H1 (cell line): ENCODE measurements at regions not wholly inside any gene's neighbourhood (a gene's known extent, or its start where the extent isn't known, plus 50 kb on each side); places are given as distances from the start of the nearest gene placed in this dataset.
"Not testable (repeated sequence)": the region's sequence is repeated elsewhere in the genome, so short reads cannot be mapped to it uniquely, and the experiment has no call there.

ENCODE experiments used
- CTCF ChIA-PET: fragments of 300-600 bp; sonication (Branson Sonifier 250); formaldehyde crosslinking; loops from one replicate; lab custom pipeline; 2021; ENCODE audit not compliant: partially characterized antibody; lab: Charles Lee
- POLR2A ChIA-PET: fragments of 300-600 bp; sonication (Branson Sonifier 250); formaldehyde crosslinking; loops from one replicate; lab custom pipeline; 2021; ENCODE audit warnings: inconsistent platforms; ENCODE audit not compliant: partially characterized antibody; lab: Charles Lee
- DNase-seq, 2 experiments: peaks; one replicate each; pipeline versions ENCODE4 v3.0.0 to v3.0.0-alpha.2; 2010 to 2022; ENCODE audit warnings: low spot score in 2 of 2, low read depth in 1 of 2, mixed read lengths in 1 of 2
- FAIRE-seq: peaks from 2 replicates; lab custom pipeline; 2011; peaks lifted over from hg19 to GRCh38; lab: Jason Lieb, UNC
- H2AFZ ChIP-seq: 2 replicates; pipeline ENCODE4 v1.8.1; 2012; ENCODE audit warnings: low read length, inconsistent platforms
- H2AK5ac ChIP-seq: 2 replicates; pipeline ENCODE4 v1.6.1; 2013; ENCODE audit warnings: low read depth, low read length
- H2BK120ac ChIP-seq: replicated peaks from 2 replicates; pipeline ENCODE3; 2013; ENCODE audit warnings: low read depth, low read length, inconsistent platforms
- H2BK12ac ChIP-seq: 2 replicates; pipeline ENCODE4 v1.6.1; 2013; ENCODE audit warnings: low read depth, low read length
- H2BK15ac ChIP-seq: 2 replicates; pipeline ENCODE4 v1.6.1; 2013; ENCODE audit warnings: low read length
- H2BK20ac ChIP-seq: 2 replicates; pipeline ENCODE4 v1.6.1; 2013; ENCODE audit warnings: low read length
- H2BK5ac ChIP-seq: 2 replicates; pipeline ENCODE4 v1.6.1; 2013; ENCODE audit warnings: low read depth, low read length
- H3K14ac ChIP-seq: 2 replicates; pipeline ENCODE4 v1.6.1; 2013; ENCODE audit warnings: inconsistent platforms; ENCODE audit not compliant: insufficient read length
- H3K18ac ChIP-seq: 2 replicates; pipeline ENCODE4 v1.6.1; 2013; ENCODE audit warnings: low read length; ENCODE audit errors: extremely low read depth
- H3K23ac ChIP-seq: 2 replicates; pipeline ENCODE4 v1.6.1; 2013; ENCODE audit warnings: inconsistent platforms; ENCODE audit not compliant: insufficient read length
- H3K23me2 ChIP-seq: 2 replicates; pipeline ENCODE4 v1.6.1; 2013; ENCODE audit warnings: low read depth, low read length
- H3K27ac ChIP-seq: 2 replicates; pipeline ENCODE4 v1.6.1; 2011; ENCODE audit warnings: low read depth, low read length, inconsistent platforms
- H3K27me3 ChIP-seq, 4 experiments: replicated peaks in 1 of 4; 1 replicate in 1 of 4; 2 replicates in 3 of 4; pipeline versions ENCODE4 v1.6.1 to v1.8.1; 2011 to 2013; ENCODE audit warnings: low read length in 3 of 4, mild to moderate bottlenecking in 3 of 4, inconsistent platforms in 2 of 4, mixed read lengths in 2 of 4, moderate library complexity in 1 of 4; ENCODE audit not compliant: control insufficient read depth in 3 of 4, insufficient read depth in 3 of 4; ENCODE audit errors: extremely low read depth in 1 of 4
- H3K36me3 ChIP-seq, 4 experiments: 2 replicates each; pipeline versions ENCODE4 v1.6.1 to v1.8.1; 2011 to 2013; ENCODE audit warnings: mild to moderate bottlenecking in 4 of 4, low read length in 3 of 4, moderate library complexity in 2 of 4, control low read depth in 1 of 4, inconsistent platforms in 1 of 4; ENCODE audit not compliant: insufficient read depth in 4 of 4, control insufficient read depth in 2 of 4
- H3K4ac ChIP-seq: replicated peaks from 2 replicates; pipeline ENCODE3; 2013; ENCODE audit warnings: low read length, low read depth, mixed read lengths, inconsistent platforms; ENCODE audit not compliant: insufficient read length
- H3K4me1 ChIP-seq, 4 experiments: replicated peaks in 1 of 4; 1 replicate in 1 of 4; 2 replicates in 3 of 4; pipeline versions ENCODE4 v1.6.1 to v1.8.1; 2011 to 2013; ENCODE audit warnings: low read length in 3 of 4, inconsistent platforms in 2 of 4, mixed read lengths in 1 of 4; ENCODE audit not compliant: insufficient read depth in 4 of 4, control insufficient read depth in 3 of 4
- H3K4me2 ChIP-seq, 2 experiments: 2 replicates each; pipeline versions ENCODE4 v1.6.1 to v1.8.1; 2011 to 2013; ENCODE audit warnings: low read depth in 2 of 2, low read length in 2 of 2, control low read depth in 1 of 2, inconsistent platforms in 1 of 2, mild to moderate bottlenecking in 1 of 2; ENCODE audit not compliant: insufficient read depth in 1 of 2
- H3K4me3 ChIP-seq, 4 experiments: fragments of 200-600, 300-600 bp in 1 of 4; sonication (generic), shearing (Covaris generic), sonication (Bioruptor Twin) in 1 of 4; 2 replicates each; pipeline versions ENCODE4 v1.5.1 to v1.8.1; 2011 to 2016; ENCODE audit warnings: low read length in 4 of 4, low read depth in 3 of 4, control low read depth in 2 of 4, inconsistent platforms in 2 of 4, mild to moderate bottlenecking in 2 of 4, mixed read lengths in 1 of 4, moderate library complexity in 1 of 4; ENCODE audit not compliant: insufficient read depth in 2 of 4; ENCODE audit errors: extremely low read depth in 1 of 4
- H3K56ac ChIP-seq: replicated peaks from 2 replicates; pipeline ENCODE3; 2013; ENCODE audit warnings: low read depth, mild to moderate bottlenecking, mixed read lengths, low read length, inconsistent platforms; ENCODE audit not compliant: insufficient read length
- H3K79me1 ChIP-seq: 2 replicates; pipeline ENCODE4 v1.6.1; 2013; ENCODE audit warnings: low read depth, low read length, control low read depth
- H3K79me2 ChIP-seq, 2 experiments: 2 replicates each; pipeline versions ENCODE4 v1.6.1 to v1.8.1; 2012 to 2013; ENCODE audit warnings: low read length in 2 of 2, mild to moderate bottlenecking in 2 of 2, inconsistent platforms in 1 of 2; ENCODE audit not compliant: insufficient read depth in 2 of 2, control insufficient read depth in 1 of 2
- H3K9ac ChIP-seq, 4 experiments: replicated peaks in 1 of 4; 1 replicate in 1 of 4; 2 replicates in 3 of 4; pipeline versions ENCODE4 v1.6.1 to v1.8.1; 2011 to 2013; ENCODE audit warnings: low read depth in 3 of 4, low read length in 3 of 4, control low read depth in 2 of 4, mild to moderate bottlenecking in 2 of 4, moderate library complexity in 2 of 4, inconsistent platforms in 1 of 4; ENCODE audit errors: extremely low read depth in 1 of 4
- H3K9me3 ChIP-seq, 2 experiments: 2 replicates each; pipeline versions ENCODE4 v1.6.1 to v1.8.1; 2012 to 2013; ENCODE audit warnings: mild to moderate bottlenecking in 2 of 2, moderate library complexity in 2 of 2, control low read depth in 1 of 2, inconsistent platforms in 1 of 2, low read depth in 1 of 2, low read length in 1 of 2, mixed read lengths in 1 of 2; ENCODE audit not compliant: insufficient read depth in 2 of 2
- H4K20me1 ChIP-seq, 2 experiments: replicated peaks in 1 of 2; 2 replicates each; pipeline versions ENCODE3 to v1.8.1; 2011 to 2013; ENCODE audit warnings: inconsistent platforms in 2 of 2, low read length in 2 of 2, mild to moderate bottlenecking in 1 of 2; ENCODE audit not compliant: insufficient read depth in 2 of 2, control insufficient read depth in 1 of 2
- H4K5ac ChIP-seq: 2 replicates; pipeline ENCODE4 v1.6.1; 2013; ENCODE audit warnings: low read length, low read depth, mixed read lengths, inconsistent platforms; ENCODE audit not compliant: insufficient read length
- H4K8ac ChIP-seq: 2 replicates; pipeline ENCODE4 v1.8.0; 2013; ENCODE audit warnings: mild to moderate bottlenecking, moderate library complexity, low read length, inconsistent platforms; ENCODE audit not compliant: insufficient read depth; ENCODE audit errors: extremely low read depth
- H4K91ac ChIP-seq: replicated peaks from 2 replicates; pipeline ENCODE3; 2013; ENCODE audit warnings: low read length, mixed read lengths, inconsistent platforms; ENCODE audit not compliant: insufficient read length
- WGBS, 2 experiments: shearing (Covaris generic) in 1 of 2; methylation state at CpG; one replicate each; pipeline versions ENCODE4 v1.1.6 to v1.1.7; 2013 to 2015; ENCODE audit warnings: low lambda C conversion rate in 2 of 2, mixed read lengths in 2 of 2, inconsistent platforms in 1 of 2, low coverage in 1 of 2, missing lambda C conversion rate in 1 of 2; ENCODE audit not compliant: insufficient replicate concordance in 2 of 2, insufficient coverage in 1 of 2, insufficient read length in 1 of 2; ENCODE audit errors: extremely low coverage in 1 of 2, missing lambda C conversion rate in 1 of 2; 5-methylcytosine and 5-hydroxymethylcytosine counted together

DNA sequence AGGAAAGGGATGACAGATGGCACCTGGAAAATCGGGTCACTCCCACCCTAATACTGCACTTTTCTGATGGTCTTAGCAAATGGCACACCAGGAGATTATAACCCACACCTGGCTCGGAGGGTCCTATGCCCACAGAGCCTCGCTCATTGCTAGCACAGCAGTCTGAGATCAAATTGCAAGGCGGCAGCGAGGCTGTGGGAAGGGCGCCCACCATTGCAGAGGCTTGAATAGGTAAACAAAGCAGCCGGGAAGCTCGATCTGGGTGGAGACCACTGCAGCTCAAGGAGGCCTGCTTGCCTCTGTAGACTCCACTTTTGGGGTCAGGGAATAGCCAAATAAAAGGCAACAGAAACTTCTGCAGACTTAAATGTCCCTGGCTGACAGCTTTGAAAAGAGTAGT is 622.7 kb upstream of the ZNF804A start:
- H3K9me3 ChIP-seq, H3K9ac ChIP-seq, H3K27ac ChIP-seq, DNase-seq, H2AFZ ChIP-seq, H2AK5ac ChIP-seq, H3K79me1 ChIP-seq, H3K27me3 ChIP-seq, H4K91ac ChIP-seq, H3K23me2 ChIP-seq, H3K4me2 ChIP-seq, H3K56ac ChIP-seq, POLR2A ChIA-PET, H2BK120ac ChIP-seq, H2BK12ac ChIP-seq, H3K4ac ChIP-seq, H3K18ac ChIP-seq, FAIRE-seq, H3K79me2 ChIP-seq, H2BK5ac ChIP-seq, H3K4me3 ChIP-seq, H3K14ac ChIP-seq, H3K23ac ChIP-seq, H4K20me1 ChIP-seq, H3K4me1 ChIP-seq, H4K8ac ChIP-seq, H2BK15ac ChIP-seq, H3K36me3 ChIP-seq, H2BK20ac ChIP-seq, H4K5ac ChIP-seq: not testable (repeated sequence)
- 96% methylated on average over 8 of the region's 8 CpGs; no CpG with 5 or more reads in 1 of the 2 experiments for WGBS, 2 experiments
- CTCF ChIA-PET: interaction anchor here (1.8 kb wide), 1 partner anchor 13 kb away, joined by 3 read pairs; no protein-coding TSS in a partner anchor
